IPS DF 6.9 (cell line): ENCODE measurements at regions not wholly inside any gene's neighbourhood (a gene's known extent, or its start where the extent isn't known, plus 50 kb on each side); places are given as distances from the start of the nearest gene placed in this dataset.

ENCODE experiments used
- DNase-seq: peaks from one replicate; pipeline ENCODE4 v3.0.0-alpha.2; 2013; ENCODE audit warnings: low read depth, low spot score
- H3K27ac ChIP-seq: one replicate; pipeline ENCODE4 v1.5.1; 2013; ENCODE audit warnings: low read length, control low read depth
- H3K27me3 ChIP-seq: 2 replicates; pipeline ENCODE4 v1.6.1; 2013; ENCODE audit warnings: mild to moderate bottlenecking, low read length; ENCODE audit not compliant: control insufficient read depth, insufficient read depth
- H3K36me3 ChIP-seq: 2 replicates; pipeline ENCODE4 v1.6.1; 2013; ENCODE audit warnings: low read length; ENCODE audit not compliant: control insufficient read depth, insufficient read depth
- H3K4me1 ChIP-seq: 2 replicates; pipeline ENCODE4 v1.6.1; 2013; ENCODE audit warnings: low read length; ENCODE audit not compliant: control insufficient read depth, insufficient read depth
- H3K4me3 ChIP-seq: 2 replicates; pipeline ENCODE4 v1.5.1; 2013; ENCODE audit warnings: mild to moderate bottlenecking, low read length
- H3K9me3 ChIP-seq: 2 replicates; pipeline ENCODE4 v1.6.1; 2013; ENCODE audit warnings: low read length, inconsistent platforms; ENCODE audit not compliant: control insufficient read depth, insufficient read depth
- WGBS: extraction: QIAGEN DNeasy Blood & Tissue Kit; methylation state at CpG from one replicate; pipeline ENCODE4 v1.1.7; 2013; ENCODE audit warnings: mixed read lengths, missing lambda C conversion rate; ENCODE audit not compliant: insufficient read length, insufficient coverage; 5-methylcytosine and 5-hydroxymethylcytosine counted together

- Histone ChIP-seq H3K36me3 (no peaks in the 10 kb centered on the region), H3K4me3 (no peak overlapping the region), H3K27ac (no peak overlapping the region), H3K9me3 (no peaks in the 10 kb centered on the region), H3K27me3 (no peaks in the 10 kb centered on the region), H3K4me1 (no peaks in the 10 kb centered on the region)
- no CpG with 5 or more reads among the region's 2 CpGs for WGBS
- no peak for DNase-seq
These were observed 479.1 kb downstream of the KDM5D start for GRCh38 chrY:19265404-19265803.

- no peaks in the 10 kb centered on the region for H3K27me3 ChIP-seq
- no CpG with 5 or more reads among the region's 2 CpGs for WGBS
- no peaks in the 10 kb centered on the region for H3K9me3 ChIP-seq
- no peak overlapping the region for H3K27ac ChIP-seq
- H3K4me3 ChIP-seq: no peak overlapping the region
- no peak for DNase-seq
- H3K36me3 ChIP-seq: no peaks in the 10 kb centered on the region
- H3K4me1 ChIP-seq: no peaks in the 10 kb centered on the region
These were observed 482.2 kb downstream of the KDM5D start for GRCh38 chrY:19262310-19262709.

GRCh38 chrY:19232276-19232994 is 458.9 kb upstream of the HSFY2 start:
- WGBS: no CpG with 5 or more reads among the region's 9 CpGs

GRCh38 chrY:19220784-19221183 is 447.2 kb upstream of the HSFY2 start:
- no CpG with 5 or more reads among the region's 1 CpG for WGBS
- Histone ChIP-seq H3K9me3 (no peaks in the 10 kb centered on the region), H3K27me3 (no peaks in the 10 kb centered on the region), H3K27ac (no peak overlapping the region), H3K36me3 (no peaks in the 10 kb centered on the region), H3K4me1 (no peaks in the 10 kb centered on the region), H3K4me3 (no peak overlapping the region)
- DNase-seq: no peak

More at GRCh38 chrY:19232276-19232994, 458.9 kb upstream of the HSFY2 start:
- Histone ChIP-seq H3K27ac (no peak overlapping the region), H3K4me1 (no peaks in the 10 kb centered on the region), H3K36me3 (no peaks in the 10 kb centered on the region), H3K27me3 (no peaks in the 10 kb centered on the region), H3K4me3 (no peak overlapping the region), H3K9me3 (no peaks in the 10 kb centered on the region)
- no peak for DNase-seq

- no CpG with 5 or more reads among the region's 2 CpGs for WGBS
- no peak for DNase-seq
- no peaks in the 10 kb centered on the region for H3K36me3 ChIP-seq
- no peaks in the 10 kb centered on the region for H3K27me3 ChIP-seq
- H3K4me3 ChIP-seq: no peak overlapping the region
- H3K27ac ChIP-seq: no peak overlapping the region
- no peaks in the 10 kb centered on the region for H3K4me1 ChIP-seq
- H3K9me3 ChIP-seq: no peaks in the 10 kb centered on the region
These were observed 435.4 kb upstream of the HSFY2 start for GRCh38 chrY:19208915-19209314.

- DNase-seq: no peak
- no peaks in the 10 kb centered on the region for H3K9me3 ChIP-seq
- H3K4me3 ChIP-seq: no peak overlapping the region
- H3K4me1 ChIP-seq: no peaks in the 10 kb centered on the region
- no peak overlapping the region for H3K27ac ChIP-seq
- H3K36me3 ChIP-seq: no peaks in the 10 kb centered on the region
- no peaks in the 10 kb centered on the region for H3K27me3 ChIP-seq
- WGBS: no CpG with 5 or more reads among the region's 1 CpG
These were observed 433.5 kb upstream of the HSFY2 start for GRCh38 chrY:19207048-19207447.

- Histone ChIP-seq H3K27ac (no peak overlapping the region), H3K36me3 (no peaks in the 10 kb centered on the region), H3K4me1 (no peaks in the 10 kb centered on the region), H3K9me3 (no peaks in the 10 kb centered on the region), H3K27me3 (no peaks in the 10 kb centered on the region), H3K4me3 (no peak overlapping the region)
- no CpG with 5 or more reads among the region's 3 CpGs for WGBS
- DNase-seq: no peak
These were observed 407.3 kb upstream of the HSFY2 start for GRCh38 chrY:19180824-19181223.

GRCh38 chrY:19168202-19168565 is 394.6 kb upstream of the HSFY2 start:
- H3K4me3 ChIP-seq: no peak overlapping the region
- H3K36me3 ChIP-seq: no peaks in the 10 kb centered on the region
- DNase-seq: no peak
- H3K9me3 ChIP-seq: no peaks in the 10 kb centered on the region
- no peak overlapping the region for H3K27ac ChIP-seq
- no peaks in the 10 kb centered on the region for H3K27me3 ChIP-seq
- no CpG with 5 or more reads among the region's 5 CpGs for WGBS
- no peaks in the 10 kb centered on the region for H3K4me1 ChIP-seq

GRCh38 chrY:19167319-19168201 is 394.0 kb upstream of the HSFY2 start:
- no CpG with 5 or more reads among the region's 13 CpGs for whole genome bisulfite sequencing
- no peaks in the 10 kb centered on the region for H3K9me3 ChIP-seq
- H3K4me3 ChIP-seq: no peak overlapping the region
- no peak for DNase-seq
- H3K27ac ChIP-seq: no peak overlapping the region
- H3K36me3 ChIP-seq: no peaks in the 10 kb centered on the region
- no peaks in the 10 kb centered on the region for H3K27me3 ChIP-seq
- H3K4me1 ChIP-seq: no peaks in the 10 kb centered on the region

GRCh38 chrY:19148783-19149182 is 375.2 kb upstream of the HSFY2 start:
- no peak for DNase-seq
- no peaks in the 10 kb centered on the region for H3K9me3 ChIP-seq
- no peak overlapping the region for H3K4me3 ChIP-seq
- no peak overlapping the region for H3K27ac ChIP-seq
- H3K36me3 ChIP-seq: no peaks in the 10 kb centered on the region
- peaks cover 3% of the 10 kb centered on the region; the same call in 1 of the 2 replicates for H3K4me1 ChIP-seq
- no peaks in the 10 kb centered on the region for H3K27me3 ChIP-seq
- WGBS: no CpG with 5 or more reads among the region's 4 CpGs
